ENCODE measurements at regions not wholly inside any gene's neighbourhood (a gene's known extent, or its start where the extent isn't known, plus 50 kb on each side); places are given as distances from the start of the nearest gene placed in this dataset.

DNA sequence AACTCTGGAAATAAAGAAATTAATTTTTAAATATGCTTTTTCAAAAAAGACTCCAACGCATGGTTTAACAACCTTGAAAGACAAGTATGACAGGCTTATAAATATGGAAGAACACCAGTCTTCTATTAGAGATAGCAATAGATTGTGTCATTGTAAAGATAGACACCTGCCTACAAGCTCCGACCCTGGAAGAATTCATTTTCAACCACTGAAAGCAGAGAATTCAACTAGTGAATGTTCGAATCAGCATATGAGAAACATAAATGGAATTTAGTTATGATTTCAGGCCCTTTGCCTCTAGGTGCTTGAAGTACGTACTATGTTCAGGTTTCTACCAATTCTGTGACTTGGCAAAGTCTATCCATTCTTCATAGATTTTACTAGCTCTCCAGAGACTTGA is 244.5 kb downstream of the DPY19L2 start:
- TF ChIP-seq, protein P1, sequence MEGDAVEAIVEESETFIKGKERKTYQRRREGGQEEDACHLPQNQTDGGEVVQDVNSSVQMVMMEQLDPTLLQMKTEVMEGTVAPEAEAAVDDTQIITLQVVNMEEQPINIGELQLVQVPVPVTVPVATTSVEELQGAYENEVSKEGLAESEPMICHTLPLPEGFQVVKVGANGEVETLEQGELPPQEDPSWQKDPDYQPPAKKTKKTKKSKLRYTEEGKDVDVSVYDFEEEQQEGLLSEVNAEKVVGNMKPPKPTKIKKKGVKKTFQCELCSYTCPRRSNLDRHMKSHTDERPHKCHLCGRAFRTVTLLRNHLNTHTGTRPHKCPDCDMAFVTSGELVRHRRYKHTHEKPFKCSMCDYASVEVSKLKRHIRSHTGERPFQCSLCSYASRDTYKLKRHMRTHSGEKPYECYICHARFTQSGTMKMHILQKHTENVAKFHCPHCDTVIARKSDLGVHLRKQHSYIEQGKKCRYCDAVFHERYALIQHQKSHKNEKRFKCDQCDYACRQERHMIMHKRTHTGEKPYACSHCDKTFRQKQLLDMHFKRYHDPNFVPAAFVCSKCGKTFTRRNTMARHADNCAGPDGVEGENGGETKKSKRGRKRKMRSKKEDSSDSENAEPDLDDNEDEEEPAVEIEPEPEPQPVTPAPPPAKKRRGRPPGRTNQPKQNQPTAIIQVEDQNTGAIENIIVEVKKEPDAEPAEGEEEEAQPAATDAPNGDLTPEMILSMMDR (conservative IDR thresholded peaks at IDR 0.05 in 1 of 2, IDR thresholded peaks at IDR 0.05 in 1 of 2; ENCODE audit: extremely low read depth in 1 of 2, insufficient read depth in 1 of 2, low read depth in 1 of 2, low read length in 2 of 2), result no peak
- no peak for TF ChIP-seq EZH2 (IDR thresholded peaks at IDR 0.05; ENCODE audit: borderline replicate concordance, low read length)

Measured in mammary epithelial cell (primary cell).